HG02943 (cell line): ENCODE measurements at regions not wholly inside any gene's neighbourhood (a gene's known extent, or its start where the extent isn't known, plus 50 kb on each side); places are given as distances from the start of the nearest gene placed in this dataset.
"Not testable (repeated sequence)": the region's sequence is repeated elsewhere in the genome, so short reads cannot be mapped to it uniquely, and the experiment has no call there.

Source experiments
- ATAC-seq: cut with Tn5 transposase; IDR thresholded peaks from one replicate; pipeline ENCODE4 v1.9.1; 2021; ENCODE audit warnings: mild to moderate bottlenecking, low read depth, moderate library complexity; ENCODE audit not compliant: unreplicated experiment

DNA sequence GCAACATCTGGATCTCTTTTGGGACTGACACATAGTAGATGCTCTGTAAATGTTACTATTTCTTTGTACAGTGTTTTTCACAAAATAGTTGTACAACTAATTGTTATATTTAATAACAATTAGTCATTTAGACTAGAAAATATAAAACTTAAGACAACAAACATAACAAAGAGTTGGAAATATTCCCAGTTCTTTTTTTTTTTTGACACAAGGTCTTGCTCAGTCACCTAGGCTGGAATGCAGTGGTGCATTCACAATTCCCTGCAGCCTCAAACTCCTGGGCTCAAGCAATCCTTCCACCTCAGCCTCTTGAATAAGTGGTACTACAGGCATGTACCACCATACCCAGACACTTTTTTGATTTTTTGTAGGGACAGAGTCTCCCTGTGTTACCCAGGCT is 105.8 kb downstream of the UTRN start:
- no peak for ATAC-seq

DNA sequence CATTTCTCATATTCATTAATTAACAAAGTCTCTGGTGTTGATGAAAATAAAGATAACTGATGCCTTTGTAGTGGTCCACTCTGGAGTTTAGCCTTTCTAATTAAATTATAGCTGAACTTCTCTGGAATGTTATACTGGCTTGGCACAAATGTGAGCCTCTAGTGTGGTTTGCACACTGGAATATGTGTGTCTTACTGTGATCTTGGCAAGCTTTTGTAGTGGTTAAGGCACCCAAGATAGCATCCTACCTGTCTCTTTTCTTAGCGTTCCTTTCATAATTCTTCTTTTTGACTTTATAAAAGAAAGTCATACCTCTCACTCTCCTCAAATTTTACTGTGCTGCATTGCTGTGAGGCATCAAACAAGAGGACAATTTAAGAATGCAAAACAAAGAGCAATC is 107.4 kb downstream of the UTRN start:
- no peak for ATAC-seq

DNA sequence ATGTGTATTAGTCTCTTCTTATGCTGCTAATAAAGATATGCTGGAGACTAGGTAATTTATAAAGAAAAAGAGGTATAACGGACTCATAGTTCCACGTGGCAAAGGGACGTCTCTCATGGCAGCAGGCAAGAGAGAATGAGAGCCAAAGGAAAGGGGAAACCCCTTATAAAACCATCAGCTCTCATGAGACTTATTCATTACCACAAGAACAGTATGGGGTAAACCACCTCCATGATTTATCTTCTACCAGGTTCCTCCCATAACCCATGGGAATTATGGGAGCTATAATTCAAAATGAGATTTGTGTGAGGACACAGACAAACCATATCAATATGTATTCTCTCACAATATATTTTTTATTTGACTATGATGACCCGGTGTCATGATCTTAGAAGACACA is 109.1 kb downstream of the UTRN start:
- no peak for ATAC-seq

DNA sequence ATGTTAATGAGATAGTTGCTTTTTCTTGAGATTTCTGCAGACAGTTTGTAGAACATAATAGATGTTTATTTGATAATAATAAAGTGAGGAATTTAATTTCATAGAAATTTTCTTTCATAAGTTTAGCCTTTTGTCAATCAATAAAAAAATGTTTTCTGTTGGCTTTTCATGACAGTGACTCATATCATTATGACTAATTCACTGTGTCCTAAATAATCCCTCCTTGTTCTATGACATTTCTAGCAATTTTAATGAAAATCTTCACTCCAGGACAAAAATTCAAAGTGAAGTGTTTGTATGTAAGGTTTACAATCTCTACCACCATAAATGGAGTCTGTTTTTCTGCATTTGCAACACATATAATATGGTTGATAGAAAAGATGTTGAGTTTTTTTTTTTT is 109.9 kb downstream of the UTRN start:
- no peak for ATAC-seq

DNA sequence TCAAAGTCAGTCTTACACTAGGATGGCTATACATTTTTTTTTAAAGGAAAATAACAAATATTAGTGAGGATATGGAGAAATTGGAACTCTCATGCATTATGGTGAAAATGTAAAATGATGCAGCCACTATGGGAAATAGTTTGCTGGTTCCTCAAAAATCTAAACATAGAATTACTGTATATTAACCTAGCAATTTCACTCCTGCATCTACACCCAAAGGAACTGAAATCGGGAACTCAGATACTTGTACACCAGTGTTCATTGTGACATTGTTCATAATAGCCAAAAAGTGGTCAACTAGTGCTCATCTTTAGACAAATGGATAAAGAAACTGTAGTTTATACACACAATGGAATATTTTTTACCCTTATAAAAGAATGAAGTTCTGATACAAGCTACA is 110.7 kb downstream of the UTRN start:
- no peak for ATAC-seq

DNA sequence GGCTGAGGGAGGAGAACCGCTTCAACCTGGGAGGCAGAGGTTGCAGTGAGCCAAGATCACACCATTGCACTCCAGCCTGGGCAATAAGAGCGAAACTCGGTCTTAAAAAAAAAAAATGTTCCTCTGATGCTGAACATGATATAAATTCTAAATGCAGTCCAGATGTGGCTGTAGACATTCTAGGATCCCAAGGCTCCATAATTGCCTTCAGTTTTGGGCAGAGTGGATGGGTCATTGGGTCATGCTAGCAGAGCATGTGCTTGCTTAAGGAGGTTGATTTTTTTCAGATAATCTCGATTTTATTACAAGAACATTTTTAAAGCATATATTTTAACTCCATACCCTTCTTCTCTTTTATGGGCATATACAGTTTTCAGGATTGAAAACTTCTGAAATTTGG is 112.0 kb downstream of the UTRN start:
- ATAC-seq = no peak

DNA sequence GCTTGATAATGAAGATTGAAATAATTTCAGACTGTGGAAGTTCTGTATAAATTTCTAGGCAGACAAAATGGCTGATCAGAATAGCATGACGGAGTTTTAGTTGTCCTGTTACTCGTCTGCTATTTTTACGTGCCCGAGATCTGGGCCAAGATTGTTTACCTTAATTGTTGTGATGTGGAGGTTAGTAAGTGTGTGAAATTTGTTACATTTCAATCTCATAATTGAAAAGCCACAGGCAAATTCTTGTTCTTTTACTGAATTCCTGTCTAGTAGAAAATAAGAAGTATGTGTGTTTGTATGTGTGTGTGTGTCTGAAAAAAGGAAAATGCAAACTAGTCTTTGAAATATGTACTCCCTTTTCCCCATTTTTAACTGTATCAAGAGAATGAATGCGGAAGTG is 115.2 kb downstream of the UTRN start:
- ATAC-seq = no peak

DNA sequence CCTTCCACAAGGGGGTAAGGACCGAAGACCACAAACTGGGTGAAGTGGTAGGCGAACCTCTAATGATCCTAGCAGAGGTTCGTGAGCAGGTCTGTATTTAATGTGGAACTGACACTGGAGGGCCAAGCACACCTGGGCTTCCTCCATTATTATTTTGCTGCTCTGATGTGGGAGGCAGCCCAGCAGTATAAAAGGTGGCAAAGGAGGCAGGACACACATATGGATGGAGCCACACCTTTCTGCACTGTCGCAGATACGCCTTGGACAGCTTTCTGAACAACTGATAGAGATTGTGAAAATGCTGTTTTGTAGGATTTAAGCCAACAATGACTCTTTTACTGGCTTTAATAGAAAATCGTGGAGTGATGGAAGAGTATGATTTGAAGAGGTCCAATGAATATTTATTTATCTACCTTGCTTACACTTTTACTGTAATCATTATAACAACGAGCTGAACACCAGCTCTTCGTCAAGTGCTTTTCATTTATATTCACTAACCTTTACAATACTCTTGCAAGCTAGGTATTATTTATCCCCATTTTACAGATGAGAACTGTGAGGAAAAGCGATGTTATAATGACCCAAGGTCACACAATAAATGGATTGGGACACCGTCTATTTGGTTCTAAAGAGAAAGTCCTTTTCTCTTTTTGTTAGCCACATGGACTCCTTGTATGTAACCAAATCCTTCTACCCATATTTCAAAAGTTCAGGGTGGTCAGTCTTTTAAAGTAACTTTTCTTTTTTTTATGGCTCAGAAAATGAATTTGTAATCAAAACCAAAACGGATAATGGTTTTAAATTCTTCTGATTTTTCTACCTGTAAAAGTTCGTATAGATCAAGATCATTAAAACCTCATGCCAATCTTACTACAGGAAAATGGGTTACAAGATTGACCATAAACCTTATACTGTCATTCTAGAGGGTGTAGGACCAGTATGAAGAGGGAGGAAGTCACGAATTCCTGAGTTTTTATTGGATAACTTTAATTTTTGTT is 116.9 kb downstream of the UTRN start:
- no peak for ATAC-seq

DNA sequence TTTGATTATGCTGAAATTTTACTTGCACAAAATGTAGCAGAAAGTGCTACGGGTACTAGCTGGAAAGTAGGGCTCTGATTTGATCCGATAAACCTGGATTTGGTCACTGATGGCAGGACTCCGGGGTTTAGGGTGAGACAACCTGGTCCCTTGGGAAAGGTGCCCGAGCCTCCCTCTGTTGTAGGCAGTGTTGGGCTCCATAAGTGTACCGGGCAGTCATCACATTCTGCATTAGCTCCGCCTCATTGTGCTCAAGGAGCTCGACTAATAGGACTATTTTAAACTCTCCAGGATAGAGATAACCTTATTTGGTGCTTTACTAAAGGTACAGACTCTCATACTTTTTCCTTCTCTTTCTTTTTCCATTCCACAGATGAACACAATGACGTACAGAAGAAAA is 117.6 kb downstream of the UTRN start:
- ATAC-seq = no peak

DNA sequence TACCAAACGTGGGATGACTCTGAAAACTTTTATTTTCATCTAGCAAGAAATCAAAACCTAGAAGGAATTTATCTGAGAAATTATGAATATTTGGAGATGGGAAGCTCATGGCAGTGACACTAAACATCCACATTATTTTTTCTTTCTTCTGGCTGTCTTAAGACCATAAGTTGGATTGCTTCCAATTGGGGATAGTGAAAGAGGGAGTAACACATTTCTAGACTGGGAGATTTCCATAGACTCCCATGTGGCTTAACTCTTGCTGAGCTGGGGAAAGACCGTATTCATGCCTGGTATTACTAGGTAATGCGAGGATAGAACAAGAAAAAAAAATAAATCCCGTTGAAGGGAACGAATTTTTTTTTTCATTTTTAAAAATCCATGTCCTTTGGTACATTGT is 120.0 kb downstream of the UTRN start:
- ATAC-seq = no peak

DNA sequence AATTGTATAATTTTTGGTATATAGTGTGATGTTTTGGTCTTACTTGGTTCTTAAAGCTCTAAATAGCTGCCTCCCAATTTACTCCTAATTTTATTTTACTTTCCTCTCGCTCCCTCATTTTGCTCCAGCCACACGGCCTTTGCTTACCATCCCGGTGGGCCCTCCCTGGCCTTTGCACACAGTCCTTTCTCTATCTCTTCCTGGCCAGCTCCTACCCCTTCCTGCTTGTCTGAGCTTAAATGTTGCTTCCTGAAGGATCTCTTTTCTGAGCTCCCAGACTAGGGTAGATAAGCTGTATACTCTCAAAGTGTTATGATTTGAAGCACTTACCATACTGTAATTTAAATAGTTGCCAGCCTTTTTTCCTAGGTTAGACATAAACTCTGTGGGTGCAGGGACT is 121.7 kb downstream of the UTRN start:
- ATAC-seq = no peak

DNA sequence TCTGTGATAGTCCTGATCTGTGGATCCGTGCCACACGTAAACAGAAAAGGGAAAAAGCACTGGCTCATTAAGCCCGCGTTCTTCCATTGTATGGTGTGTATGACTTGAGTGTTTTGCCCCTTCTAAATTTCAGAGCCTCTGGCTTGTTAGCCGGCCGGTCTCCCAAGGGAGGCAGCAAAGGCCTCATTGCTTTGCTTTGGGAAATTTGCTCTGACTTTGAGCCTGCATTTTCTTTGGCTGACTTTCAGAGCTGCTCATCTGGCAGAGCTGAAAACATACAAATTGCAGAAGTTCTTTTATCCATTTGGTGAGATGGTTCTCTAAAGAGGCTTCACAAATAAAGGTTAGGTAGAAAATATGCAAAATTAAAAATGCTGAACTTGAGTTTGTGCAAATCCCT is 123.0 kb downstream of the UTRN start:
- ATAC-seq = no peak

DNA sequence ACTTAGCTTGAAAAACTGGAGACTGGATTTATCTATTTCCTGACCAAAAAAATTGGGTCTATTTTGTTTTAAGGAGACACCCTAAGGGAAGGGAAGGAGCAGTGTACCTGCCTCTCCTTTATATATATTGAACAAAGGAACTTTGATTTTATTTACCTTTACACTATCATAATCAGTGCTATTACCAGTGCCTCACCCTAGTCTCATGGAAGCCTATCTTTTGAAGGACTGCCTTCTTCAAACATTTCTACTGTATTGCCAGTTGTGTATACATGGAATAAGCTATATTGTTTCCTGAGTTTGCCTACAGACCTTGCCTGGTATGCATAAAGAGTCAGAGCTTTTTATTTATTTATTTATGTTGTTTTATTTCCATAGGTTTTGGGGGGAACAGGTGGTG is 124.9 kb downstream of the UTRN start:
- no peak for ATAC-seq

DNA sequence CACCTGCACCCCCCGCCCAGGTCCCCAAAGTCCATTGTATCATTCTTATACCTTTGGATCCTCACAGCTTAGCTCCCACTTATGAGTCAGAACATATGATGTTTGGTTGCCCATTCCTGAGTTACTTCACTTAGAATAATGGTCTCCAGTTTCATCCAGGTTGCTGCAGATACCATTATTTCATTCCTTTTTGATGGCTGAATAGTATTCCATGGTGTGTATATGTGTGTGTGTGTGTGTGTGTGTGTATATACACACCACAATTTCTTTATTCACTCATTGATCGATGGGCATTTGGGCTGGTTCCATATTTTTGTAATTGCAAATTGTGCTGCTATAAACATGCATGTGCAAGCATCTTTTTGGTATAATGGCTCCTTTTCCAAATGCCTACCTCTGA is 125.4 kb downstream of the UTRN start:
- ATAC-seq = not testable (repeated sequence)

DNA sequence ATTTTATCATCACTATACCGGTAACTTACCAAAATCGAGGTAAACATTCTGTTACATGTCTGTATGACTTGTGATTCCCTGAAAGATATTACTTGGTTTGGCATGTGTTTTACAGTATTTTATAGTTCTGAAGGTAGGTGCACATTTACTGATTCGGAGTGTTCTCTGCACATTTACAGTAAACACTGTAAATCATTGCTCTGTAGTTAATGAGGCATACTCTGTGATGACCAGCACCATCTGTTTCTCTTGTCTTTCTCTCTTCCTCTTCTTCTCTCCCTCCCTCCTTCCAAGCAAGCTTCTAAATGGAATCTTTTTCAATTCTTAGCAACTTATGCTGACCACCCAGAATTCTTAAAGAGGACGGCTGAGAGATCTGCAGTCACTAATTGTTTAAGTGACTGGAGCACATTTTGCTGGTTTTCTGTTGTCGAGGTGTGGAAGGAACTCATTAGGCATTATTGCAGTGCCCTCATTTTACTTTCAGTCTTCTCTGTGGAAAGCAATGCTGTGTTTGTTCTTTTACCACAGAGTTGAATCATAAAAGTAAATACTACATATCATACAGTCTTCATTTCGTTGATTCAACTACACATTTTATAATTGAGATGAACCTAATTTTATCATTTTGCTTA is 126.5 kb downstream of the UTRN start:
- ATAC-seq = no peak

DNA sequence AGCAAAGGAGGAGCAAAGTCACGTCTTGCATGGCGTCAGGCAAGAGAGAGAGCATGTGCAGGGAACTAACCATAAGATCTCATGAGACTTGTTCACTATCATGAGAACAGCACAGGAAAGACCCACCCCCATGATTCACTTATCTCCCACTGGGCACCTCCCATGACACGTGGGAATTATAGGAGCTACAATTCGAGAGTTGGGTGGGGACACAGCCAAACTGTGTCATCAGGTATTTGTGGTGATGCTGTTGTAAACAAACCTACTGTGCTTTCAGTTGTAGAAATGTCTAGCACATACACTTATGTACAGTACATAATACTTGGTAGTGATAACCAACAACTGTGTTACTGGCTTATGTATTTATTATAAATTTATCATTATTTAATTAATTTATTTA is 128.3 kb downstream of the UTRN start:
- no peak for ATAC-seq

DNA sequence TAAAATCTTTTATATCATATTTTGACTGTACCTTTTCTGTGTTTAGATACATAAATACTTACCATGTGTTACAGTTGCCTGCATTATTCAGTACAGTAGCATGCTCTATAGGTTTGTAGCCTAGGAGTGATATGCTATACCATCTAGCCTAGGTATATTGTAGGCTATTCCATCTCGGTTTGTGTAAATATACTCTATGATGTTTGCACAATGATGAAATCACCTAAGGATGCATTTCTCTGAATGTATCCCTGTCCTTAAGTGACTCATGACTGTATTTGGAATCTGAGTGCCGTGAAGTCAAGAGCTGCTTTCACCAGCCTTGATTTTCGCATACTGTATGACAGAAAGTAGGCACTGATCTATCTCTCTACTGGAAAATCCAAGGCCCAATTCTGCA is 129.9 kb downstream of the UTRN start:
- no peak for ATAC-seq

DNA sequence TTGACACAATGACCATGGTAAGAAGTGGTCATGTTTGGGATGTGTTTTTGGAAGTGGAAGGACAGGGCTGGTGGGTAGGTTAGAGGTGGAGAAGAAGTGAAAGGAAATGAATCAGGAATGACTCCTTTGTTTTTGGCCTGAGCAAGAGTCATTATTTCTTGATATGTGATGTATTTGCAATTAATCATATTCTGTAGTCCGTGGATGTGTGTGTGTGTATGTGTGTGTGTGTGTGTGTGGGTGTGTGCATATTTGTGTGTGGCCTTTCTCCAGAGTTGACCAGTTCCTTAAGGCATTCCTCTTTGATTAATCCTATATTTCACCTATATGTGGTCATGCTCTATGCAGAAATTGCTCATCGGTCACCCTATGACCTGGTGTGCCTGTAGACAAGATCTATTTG is 130.7 kb downstream of the UTRN start:
- ATAC-seq = no peak

DNA sequence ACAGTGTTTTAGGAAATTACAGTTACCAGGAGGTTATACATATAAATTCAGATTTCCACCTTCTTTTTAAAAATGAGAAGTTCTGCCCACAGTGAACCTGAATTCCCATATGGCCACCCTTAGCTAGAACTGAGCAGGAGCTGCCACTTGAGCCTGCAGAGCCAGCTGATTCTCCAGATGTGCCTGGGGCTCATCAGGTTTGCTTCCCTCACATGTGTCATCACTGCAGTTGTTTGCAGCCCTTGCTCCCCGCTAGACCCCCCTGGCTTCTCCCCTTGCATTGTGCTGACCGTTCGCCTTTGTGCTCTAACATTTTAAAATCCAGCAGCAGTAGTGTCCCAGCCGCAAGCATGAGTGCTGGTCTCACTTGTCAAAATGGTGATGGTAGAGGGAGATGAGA is 131.1 kb downstream of the UTRN start:
- no peak for ATAC-seq

DNA sequence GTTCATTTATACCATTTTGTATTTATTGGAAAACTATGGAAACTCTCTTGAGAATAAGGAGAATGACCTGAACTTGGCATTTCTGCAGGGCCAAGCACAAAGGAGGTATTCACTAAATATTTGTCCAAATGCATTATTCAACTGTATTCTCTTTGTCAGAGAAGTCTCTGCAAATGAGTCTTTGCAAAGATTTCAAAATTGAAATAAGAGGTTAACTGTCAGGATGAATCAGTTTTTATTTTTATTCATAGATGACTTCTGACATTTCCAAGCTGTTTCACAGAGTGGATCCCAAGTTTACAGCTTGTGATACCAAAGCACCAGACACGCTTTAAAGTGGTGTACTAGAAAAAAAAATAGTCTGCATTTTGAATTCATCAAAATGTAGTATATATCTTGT is 131.6 kb downstream of the UTRN start:
- no peak for ATAC-seq

DNA sequence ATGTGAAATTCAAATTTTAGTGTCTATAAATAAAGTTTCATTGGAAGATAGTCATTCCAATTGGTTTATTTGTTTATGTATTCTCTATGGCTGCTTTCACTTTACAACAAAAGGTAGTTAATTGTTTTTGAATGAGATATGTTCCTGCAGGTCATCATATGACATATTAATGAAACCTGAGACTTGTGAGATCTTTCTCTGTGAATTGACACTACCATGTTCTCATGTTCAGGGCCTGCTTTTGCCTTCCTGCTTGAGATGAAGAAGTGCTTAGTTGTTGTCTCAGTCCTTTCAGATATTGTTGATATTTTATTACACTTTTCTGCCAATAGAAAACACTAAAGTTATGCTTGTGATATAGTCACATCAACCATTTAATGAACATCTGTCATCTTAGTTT is 132.5 kb downstream of the UTRN start:
- ATAC-seq = no peak

DNA sequence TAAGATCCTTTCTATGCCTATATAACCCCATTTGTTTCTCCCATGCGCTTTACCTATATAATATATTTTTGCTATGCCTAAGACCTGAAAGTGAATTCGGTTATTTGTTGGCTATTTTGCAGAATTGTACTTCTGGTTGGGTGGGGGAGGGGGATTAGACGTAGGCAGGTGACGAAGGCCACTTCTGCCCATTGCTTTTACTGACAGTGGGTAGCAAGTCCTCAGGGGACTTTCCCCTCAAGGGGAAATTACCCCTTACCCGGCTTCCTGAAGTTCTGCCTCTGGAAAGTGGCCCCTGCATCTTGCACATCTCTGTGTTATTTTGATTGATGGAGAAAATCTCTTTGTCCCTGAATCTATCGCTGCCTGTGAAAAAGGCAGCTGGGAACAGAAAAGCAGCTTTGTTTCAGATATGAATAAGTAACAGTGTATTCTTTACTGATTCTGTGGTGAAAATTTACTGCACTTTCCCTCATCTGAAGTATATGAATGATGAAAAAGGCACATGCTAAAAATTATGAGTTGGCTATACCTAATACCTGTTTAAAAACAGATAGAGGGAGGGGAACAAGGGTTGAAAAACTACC is 133.9 kb downstream of the UTRN start:
- no peak for ATAC-seq
